ENCODE measurements at regions not wholly inside any gene's neighbourhood (a gene's known extent, or its start where the extent isn't known, plus 50 kb on each side); places are given as distances from the start of the nearest gene placed in this dataset.

DNA sequence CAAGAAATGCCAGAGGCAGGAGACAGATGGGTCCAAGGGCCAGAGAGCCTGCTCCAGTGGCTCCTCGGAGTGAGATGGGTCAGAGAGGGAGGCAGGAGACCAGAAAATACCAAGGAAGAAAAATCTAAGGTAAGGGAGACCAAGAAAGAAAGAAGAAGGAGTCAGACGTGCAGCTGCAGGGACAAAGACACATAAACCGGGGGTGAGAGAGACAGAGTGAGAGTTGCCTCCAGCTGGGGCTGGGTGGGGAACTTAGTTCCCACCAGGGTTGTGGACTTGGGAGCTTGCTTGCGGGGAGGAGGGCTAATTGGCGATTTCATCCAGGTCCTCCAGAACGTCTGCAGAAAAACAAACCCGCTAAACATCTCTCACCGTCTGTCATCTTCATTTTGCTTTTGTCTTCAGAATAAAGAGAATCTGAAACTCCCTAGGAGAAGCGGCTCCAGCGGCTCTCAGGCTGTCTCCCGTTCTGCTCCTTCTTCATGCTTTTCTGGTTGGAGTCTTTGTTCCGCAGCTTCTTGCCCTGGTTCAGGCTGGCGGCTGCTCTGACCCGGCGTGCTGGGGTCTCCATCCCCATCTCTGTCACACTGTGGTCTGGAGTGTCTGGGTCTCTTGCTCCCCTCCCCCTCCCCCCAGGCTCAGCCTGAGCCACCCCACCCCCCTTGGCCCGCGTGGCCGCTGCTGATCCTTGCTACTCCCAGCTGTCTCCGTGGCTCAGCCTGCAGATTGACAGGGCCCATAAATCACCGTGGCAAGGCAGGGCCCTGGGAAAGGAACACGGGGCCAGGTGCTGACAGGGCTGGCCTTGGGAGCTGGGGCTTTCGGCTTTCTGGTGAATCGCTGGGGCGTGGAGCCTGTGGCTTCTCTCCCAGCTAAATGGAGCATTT, 66.6 kb downstream of the UBIAD1 start:
- H3K27me3 Mint-ChIP-seq: peaks cover 31% of the 10 kb centered on the region
- Histone ChIP-seq H3K4me1 (ENCODE audit: control insufficient read depth in 2 of 2, insufficient read depth in 2 of 2, low read length in 2 of 2) (peaks cover 14 to 20% of the 10 kb centered on the region in 2 donors), H3K4me3 (ENCODE audit: control extremely low read depth in 1 of 5, extremely low read depth in 1 of 5, insufficient read depth in 1 of 5, low read depth in 2 of 5, low read length in 4 of 5) (no peak overlapping the region), H3K4me2 (replicated peaks; ENCODE audit: low read depth, low read length, poor library complexity, severe bottlenecking) (no peak overlapping the region), H3K27me3 (replicated peaks in 1 of 4; ENCODE audit: control extremely low read depth in 1 of 4, control insufficient read depth in 3 of 4, insufficient read depth in 4 of 4, low read length in 3 of 4) (peaks cover 0 to 20% (median 6%) of the 10 kb centered on the region in 4 experiments), H3K27ac (ENCODE audit: low read length in 2 of 2) (no peak overlapping the region), H3K79me2 (ENCODE audit: control insufficient read depth, insufficient read depth, low read length) (no peaks in the 10 kb centered on the region), H3K9me3 (ENCODE audit: control extremely low read depth in 1 of 3, control insufficient read depth in 2 of 3, insufficient read depth in 1 of 3, low read length in 2 of 3) (no peaks in the 10 kb centered on the region), H3K36me3 (replicated peaks in 1 of 2; ENCODE audit: control extremely low read depth in 1 of 2, control insufficient read depth in 1 of 2, extremely low read depth in 1 of 2, insufficient read depth in 2 of 2, low read length in 1 of 2) (no peaks in the 10 kb centered on the region), H2AFZ (ENCODE audit: insufficient read depth, low read depth, low read length, poor library complexity, severe bottlenecking) (no peak overlapping the region), H3K9ac (ENCODE audit: low read length) (no peak overlapping the region), H4K20me1 (ENCODE audit: control insufficient read depth, insufficient read depth, low read length, poor library complexity, severe bottlenecking) (no peaks in the 10 kb centered on the region)
- CTCF ChIA-PET: interaction anchor here (1.0 to 2.2 kb wide), 6 partner anchors 17 to 380 kb away, joined by 3 to 10 read pairs (median 6); no protein-coding TSS in a partner anchor
- 8% methylated on average over 19 of the region's 24 CpGs for WGBS (ENCODE audit: insufficient coverage)
- DNase-seq (no peak), ATAC-seq (ENCODE audit: low read depth) (no peak)
- no peak overlapping the region for H3K27ac Mint-ChIP-seq
- no peak overlapping the region for H3K4me3 Mint-ChIP-seq
- peaks cover 23% of the 10 kb centered on the region for H3K4me1 Mint-ChIP-seq
- POLR2A ChIA-PET: interaction anchor here (0.6 kb wide), 1 partner anchor 317 kb away, joined by 3 read pairs; no protein-coding TSS in a partner anchor
- intact Hi-C loops (cut with micrococcal nuclease): loop anchor here (5.0 kb wide), 1 partner anchor 378 kb away; no protein-coding TSS in a partner anchor
- TF ChIP-seq, protein P1, sequence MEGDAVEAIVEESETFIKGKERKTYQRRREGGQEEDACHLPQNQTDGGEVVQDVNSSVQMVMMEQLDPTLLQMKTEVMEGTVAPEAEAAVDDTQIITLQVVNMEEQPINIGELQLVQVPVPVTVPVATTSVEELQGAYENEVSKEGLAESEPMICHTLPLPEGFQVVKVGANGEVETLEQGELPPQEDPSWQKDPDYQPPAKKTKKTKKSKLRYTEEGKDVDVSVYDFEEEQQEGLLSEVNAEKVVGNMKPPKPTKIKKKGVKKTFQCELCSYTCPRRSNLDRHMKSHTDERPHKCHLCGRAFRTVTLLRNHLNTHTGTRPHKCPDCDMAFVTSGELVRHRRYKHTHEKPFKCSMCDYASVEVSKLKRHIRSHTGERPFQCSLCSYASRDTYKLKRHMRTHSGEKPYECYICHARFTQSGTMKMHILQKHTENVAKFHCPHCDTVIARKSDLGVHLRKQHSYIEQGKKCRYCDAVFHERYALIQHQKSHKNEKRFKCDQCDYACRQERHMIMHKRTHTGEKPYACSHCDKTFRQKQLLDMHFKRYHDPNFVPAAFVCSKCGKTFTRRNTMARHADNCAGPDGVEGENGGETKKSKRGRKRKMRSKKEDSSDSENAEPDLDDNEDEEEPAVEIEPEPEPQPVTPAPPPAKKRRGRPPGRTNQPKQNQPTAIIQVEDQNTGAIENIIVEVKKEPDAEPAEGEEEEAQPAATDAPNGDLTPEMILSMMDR (IDR thresholded peaks at IDR 0.05): no peak
- no peak for TF ChIP-seq EZH2 (IDR thresholded peaks at IDR 0.05; ENCODE audit: borderline replicate concordance, insufficient read depth, low read depth, low read length, poor library complexity, severe bottlenecking)
- no peaks in the 10 kb centered on the region for H3K9me3 Mint-ChIP-seq (ENCODE audit: insufficient read depth)

DNA sequence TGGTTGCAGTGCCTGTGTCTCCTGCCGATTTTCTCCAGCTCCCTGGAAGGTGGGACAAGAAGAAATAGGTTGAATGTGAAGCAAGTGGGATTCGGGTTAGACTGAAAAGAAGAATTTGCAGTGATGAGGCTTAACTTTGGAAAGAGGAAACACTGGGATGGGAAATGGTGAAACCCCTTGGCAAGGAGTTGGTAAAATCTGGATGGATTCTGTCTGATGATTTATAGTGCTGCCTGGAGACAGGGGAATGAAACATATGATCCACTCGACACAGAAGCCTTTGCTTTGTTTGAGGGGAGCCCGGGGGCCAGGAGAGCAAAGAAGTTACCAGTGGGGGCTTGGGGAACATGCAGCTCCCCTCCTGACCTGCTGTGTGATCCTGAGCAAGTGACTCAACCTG, 67.2 kb downstream of the UBIAD1 start:
- peaks cover 0 to 20% (median 6%) of the 10 kb centered on the region in 4 experiments for H3K27me3 ChIP-seq (replicated peaks in 1 of 4; ENCODE audit: control extremely low read depth in 1 of 4, control insufficient read depth in 3 of 4, insufficient read depth in 4 of 4, low read length in 3 of 4)
- 31% methylated on average over 4 of the region's 4 CpGs for WGBS (ENCODE audit: insufficient coverage)
- peaks cover 7 to 13% of the 10 kb centered on the region in 2 donors for H3K4me1 ChIP-seq (ENCODE audit: control insufficient read depth in 2 of 2, insufficient read depth in 2 of 2, low read length in 2 of 2)
- Mint-ChIP-seq H3K4me3 (no peak overlapping the region), H3K27ac (peak overlapping the region; percentile 41), H3K9me3 (ENCODE audit: insufficient read depth) (no peaks in the 10 kb centered on the region), H3K4me1 (peaks cover 20% of the 10 kb centered on the region), H3K27me3 (peaks cover 31% of the 10 kb centered on the region)
- CTCF ChIA-PET: interaction anchor here (1.0 to 2.2 kb wide), 6 partner anchors 18 to 380 kb away, joined by 3 to 10 read pairs (median 6); no protein-coding TSS in a partner anchor
- DNase-seq: no peak
- POLR2A ChIA-PET: no interaction called here
- no peak overlapping the region for H3K4me2 ChIP-seq (replicated peaks; ENCODE audit: low read depth, low read length, poor library complexity, severe bottlenecking)
- no peaks in the 10 kb centered on the region for H3K79me2 ChIP-seq (ENCODE audit: control insufficient read depth, insufficient read depth, low read length)
- no peak overlapping the region for H2AFZ ChIP-seq (ENCODE audit: insufficient read depth, low read depth, low read length, poor library complexity, severe bottlenecking)
- H3K27ac ChIP-seq (ENCODE audit: low read length in 2 of 2): no peak overlapping the region
- ATAC-seq (ENCODE audit: low read depth): no peak
- no peaks in the 10 kb centered on the region for H3K9me3 ChIP-seq (ENCODE audit: control extremely low read depth in 1 of 3, control insufficient read depth in 2 of 3, insufficient read depth in 1 of 3, low read length in 2 of 3)
- no peaks in the 10 kb centered on the region for H4K20me1 ChIP-seq (ENCODE audit: control insufficient read depth, insufficient read depth, low read length, poor library complexity, severe bottlenecking)
- H3K36me3 ChIP-seq (replicated peaks in 1 of 2; ENCODE audit: control extremely low read depth in 1 of 2, control insufficient read depth in 1 of 2, extremely low read depth in 1 of 2, insufficient read depth in 2 of 2, low read length in 1 of 2): no peaks in the 10 kb centered on the region
- TF ChIP-seq, protein P1 (IDR thresholded peaks at IDR 0.05): no peak
- no peak for TF ChIP-seq EZH2 (IDR thresholded peaks at IDR 0.05; ENCODE audit: borderline replicate concordance, insufficient read depth, low read depth, low read length, poor library complexity, severe bottlenecking)
- intact Hi-C loops (cut with micrococcal nuclease): no loop called here
- H3K4me3 ChIP-seq (ENCODE audit: control extremely low read depth in 1 of 5, extremely low read depth in 1 of 5, insufficient read depth in 1 of 5, low read depth in 2 of 5, low read length in 4 of 5): no peak overlapping the region
- no peak overlapping the region for H3K9ac ChIP-seq (ENCODE audit: low read length)
